ENCODE measurements at regions not wholly inside any gene's neighbourhood (a gene's known extent, or its start where the extent isn't known, plus 50 kb on each side); places are given as distances from the start of the nearest gene placed in this dataset.

DNA sequence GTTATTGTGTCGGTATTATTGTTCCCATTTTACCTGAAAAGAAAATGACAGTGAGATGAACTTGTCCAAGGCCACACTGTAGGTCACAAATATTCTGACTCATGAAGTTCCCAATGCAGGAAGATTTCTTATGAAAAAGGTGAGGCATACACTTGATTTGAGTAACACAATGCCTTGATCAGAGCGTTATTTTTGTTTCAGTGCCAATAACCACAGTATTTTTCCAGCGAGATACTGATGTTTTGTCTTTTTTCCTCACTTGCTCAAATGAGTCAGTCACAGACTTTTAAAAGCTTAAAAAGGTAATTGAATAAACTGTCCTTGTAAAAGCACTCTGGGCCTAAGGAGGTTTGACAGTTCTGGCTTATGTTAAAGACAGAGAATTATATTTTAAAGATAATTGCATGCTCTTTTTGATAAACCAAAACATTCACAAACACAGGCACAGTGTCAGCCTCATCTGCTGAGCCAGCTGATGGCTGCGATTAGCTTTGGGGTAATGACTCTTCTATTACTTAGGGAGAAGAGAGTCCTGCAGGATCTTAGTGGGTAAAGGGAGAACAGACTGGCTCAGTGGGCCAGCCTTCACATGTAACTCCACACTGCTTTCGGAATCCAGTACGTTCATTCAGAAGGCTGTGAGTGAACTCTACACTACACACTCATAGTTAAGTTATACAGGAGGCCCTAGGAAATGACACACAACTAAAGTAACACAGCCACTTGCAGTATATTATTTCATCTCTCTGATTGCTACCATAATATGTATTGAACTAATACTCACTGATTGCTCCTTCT lies 165.5 kb upstream of the CD180 start:
- TF ChIP-seq, protein P1, sequence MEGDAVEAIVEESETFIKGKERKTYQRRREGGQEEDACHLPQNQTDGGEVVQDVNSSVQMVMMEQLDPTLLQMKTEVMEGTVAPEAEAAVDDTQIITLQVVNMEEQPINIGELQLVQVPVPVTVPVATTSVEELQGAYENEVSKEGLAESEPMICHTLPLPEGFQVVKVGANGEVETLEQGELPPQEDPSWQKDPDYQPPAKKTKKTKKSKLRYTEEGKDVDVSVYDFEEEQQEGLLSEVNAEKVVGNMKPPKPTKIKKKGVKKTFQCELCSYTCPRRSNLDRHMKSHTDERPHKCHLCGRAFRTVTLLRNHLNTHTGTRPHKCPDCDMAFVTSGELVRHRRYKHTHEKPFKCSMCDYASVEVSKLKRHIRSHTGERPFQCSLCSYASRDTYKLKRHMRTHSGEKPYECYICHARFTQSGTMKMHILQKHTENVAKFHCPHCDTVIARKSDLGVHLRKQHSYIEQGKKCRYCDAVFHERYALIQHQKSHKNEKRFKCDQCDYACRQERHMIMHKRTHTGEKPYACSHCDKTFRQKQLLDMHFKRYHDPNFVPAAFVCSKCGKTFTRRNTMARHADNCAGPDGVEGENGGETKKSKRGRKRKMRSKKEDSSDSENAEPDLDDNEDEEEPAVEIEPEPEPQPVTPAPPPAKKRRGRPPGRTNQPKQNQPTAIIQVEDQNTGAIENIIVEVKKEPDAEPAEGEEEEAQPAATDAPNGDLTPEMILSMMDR (IDR thresholded peaks at IDR 0.05), result no peak
- TF ChIP-seq EZH2 (IDR thresholded peaks at IDR 0.05; ENCODE audit: borderline replicate concordance, insufficient read depth, low read depth, low read length, poor library complexity, severe bottlenecking), result no peak

Data from B cell (primary cell).